Fibroblast of skin of back (primary cell): ENCODE measurements at regions not wholly inside any gene's neighbourhood (a gene's known extent, or its start where the extent isn't known, plus 50 kb on each side); places are given as distances from the start of the nearest gene placed in this dataset.
A peak's percentile ranks its signal among the peaks of the same experiment; 100 is the strongest.
"Not testable (repeated sequence)": the region's sequence is repeated elsewhere in the genome, so short reads cannot be mapped to it uniquely, and the experiment has no call there.

ENCODE experiments used
- DNase-seq: peaks from one replicate; pipeline ENCODE4 v3.0.0-alpha.2; 2013

DNA sequence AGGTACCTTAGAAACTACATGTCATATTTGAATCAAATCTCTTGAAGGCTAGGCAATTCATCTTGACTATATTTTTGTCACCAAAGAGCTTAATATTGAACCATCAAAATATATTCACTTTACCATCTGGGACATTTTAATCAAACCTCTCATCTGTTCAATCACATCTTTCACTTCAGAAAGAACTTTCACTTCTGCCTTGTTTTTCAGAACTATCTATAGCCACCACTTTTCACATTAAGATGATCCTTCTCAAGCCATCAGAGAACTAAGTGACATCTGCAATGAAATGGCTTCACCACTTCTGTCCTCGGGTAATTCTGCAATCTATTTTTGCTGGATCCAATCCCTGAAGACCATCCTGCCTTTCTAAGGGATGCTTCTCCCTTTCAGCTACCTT is 57.8 kb downstream of the OR2B2 start:
- no peak for DNase-seq

DNA sequence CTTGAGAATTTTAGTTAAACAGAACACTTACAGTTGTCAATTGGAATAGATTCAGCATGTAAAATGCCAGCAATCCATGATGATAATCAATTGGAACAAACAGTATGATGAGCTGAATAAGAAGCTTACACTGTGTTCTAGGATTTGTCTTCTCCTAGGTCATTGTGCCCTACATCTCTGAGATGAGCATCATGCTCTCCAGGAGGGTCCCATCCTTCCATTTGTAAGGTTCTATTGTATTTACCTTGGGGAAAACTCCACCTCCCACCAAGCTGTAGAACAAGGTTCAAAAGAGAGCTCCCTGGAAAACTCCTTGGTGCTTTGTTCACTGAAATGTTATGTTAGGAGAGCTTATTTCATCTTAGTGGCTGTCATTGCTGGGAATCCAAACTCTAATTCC is 60.8 kb downstream of the OR2B2 start:
- no peak for DNase-seq

DNA sequence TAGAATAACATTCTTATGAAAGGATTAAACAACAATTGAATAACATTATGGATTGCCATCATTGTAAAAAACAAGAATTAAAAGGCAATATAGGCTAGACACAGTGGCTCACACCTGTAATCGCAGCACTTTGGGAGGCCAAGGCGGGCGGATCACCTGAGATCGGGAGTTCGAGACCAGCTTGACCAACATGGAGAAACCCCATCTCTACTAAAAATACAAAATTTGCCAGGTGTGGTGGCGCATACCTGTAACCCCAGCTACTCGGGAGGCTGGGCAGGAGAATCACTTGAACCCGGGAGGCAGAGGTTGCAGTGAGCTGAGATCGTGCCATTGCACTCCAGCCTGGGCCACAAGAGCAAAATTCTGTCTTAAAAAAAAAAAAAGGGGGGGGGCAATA is 63.2 kb downstream of the OR2B2 start:
- not testable (repeated sequence) for DNase-seq

DNA sequence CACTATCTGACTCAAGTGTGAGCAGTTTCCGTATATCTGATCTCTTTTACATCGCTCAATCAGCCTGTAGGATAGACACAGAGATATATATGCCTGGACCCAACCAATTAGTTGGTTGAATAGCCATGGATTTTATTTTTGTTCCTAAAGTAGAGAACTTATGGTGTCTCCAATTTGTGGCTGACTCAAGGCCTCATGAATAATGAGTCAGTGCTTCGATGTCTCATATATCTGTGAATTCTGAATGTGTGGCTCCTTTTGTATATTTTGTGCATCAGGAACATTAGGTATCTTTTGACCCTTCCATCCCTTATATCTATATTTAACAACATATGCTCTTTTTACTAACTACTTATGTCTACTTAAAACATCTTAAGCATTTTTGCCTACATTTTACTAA is 64.5 kb downstream of the OR2B2 start:
- DNase-seq = peak; percentile 23

DNA sequence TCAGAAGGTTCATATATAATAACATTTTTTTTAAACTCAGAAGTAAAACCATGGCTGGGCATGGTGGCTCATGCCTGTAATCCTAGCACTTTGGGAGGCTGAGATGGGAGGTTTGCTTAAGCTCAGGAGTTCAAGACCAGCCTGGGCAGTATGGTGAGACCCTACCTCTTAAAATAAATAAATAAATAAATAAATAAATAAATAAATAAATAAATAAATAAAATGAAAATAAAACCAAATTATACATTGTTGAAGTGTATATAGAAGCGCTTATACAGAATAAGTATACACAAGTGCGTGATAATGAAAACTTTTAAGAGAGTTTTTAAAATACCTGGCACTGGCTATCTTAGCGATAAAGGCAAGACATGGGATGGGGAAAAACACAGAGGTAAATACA is 71.6 kb downstream of the OR2B2 start:
- no peak for DNase-seq

DNA sequence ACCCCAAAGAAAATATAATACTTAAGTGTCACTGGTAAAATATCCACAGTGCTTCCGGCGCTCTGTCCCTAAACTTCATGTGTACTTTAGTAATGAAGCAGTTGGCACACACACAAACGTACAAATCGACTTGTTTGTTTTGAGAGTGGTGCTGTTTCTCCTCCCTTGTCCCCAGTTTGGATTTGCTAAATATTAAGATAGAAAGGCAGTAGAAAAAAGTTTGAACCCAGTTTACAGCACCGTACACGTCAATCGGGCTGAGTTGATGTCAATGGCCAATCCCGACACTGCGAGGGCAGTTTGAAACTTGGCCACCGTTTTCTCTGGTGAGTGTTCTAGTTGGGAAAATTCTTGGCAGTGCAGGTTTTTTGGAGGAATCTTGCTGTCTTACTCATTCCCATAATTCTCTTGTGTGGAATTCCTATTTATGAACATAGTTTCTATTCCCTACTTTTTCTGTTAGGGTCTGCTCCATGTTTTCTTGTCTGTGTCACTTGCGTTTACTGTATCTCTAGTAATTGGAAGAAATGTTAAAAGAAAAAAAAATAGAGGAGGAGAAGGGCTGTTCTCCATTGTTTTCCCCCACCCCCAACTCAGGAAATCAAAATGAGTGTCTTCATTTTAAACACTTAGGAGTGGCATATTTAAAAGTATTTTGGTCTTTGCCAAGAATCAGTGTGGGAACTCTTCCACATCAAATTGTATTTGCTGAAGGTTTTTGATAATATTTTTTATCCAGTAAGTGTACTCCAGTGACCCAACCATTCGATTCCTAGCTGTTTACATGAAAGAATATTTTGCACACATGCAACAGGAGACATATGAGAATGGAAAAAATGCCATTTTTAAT is 72.3 kb downstream of the OR2B2 start:
- DNase-seq = peak; percentile 94

DNA sequence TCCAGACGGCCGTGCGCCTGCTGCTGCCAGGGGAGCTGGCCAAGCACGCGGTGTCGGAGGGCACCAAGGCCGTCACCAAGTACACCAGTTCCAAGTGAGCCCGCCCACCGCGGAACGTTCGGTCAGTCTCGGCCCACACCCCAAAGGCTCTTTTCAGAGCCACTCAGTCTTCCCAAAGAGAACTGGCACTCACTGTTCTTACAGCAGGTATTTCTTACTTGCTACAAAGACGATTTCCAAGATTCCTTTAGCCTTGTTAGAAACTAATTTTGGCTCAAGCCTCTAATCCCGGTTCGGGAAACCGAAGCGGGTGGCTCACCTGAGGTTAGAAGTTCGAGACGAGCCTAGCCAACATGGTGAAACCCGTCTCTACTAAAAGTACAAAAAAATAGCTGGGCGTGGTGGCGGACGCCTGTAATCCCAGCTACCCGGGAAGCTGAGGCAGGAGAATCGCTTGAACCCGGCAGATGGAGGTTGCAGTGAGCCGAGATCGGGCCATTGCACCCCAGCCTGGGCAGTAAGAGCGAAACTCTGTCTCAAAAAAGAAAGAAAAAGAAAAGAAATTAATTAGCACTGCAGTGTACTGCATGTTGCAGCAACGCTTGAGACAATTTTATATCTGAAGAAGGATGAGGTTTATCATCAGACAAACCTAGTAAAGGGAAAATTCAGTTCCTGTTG is 73.1 kb downstream of the OR2B2 start:
- DNase-seq = peak; percentile 48

DNA sequence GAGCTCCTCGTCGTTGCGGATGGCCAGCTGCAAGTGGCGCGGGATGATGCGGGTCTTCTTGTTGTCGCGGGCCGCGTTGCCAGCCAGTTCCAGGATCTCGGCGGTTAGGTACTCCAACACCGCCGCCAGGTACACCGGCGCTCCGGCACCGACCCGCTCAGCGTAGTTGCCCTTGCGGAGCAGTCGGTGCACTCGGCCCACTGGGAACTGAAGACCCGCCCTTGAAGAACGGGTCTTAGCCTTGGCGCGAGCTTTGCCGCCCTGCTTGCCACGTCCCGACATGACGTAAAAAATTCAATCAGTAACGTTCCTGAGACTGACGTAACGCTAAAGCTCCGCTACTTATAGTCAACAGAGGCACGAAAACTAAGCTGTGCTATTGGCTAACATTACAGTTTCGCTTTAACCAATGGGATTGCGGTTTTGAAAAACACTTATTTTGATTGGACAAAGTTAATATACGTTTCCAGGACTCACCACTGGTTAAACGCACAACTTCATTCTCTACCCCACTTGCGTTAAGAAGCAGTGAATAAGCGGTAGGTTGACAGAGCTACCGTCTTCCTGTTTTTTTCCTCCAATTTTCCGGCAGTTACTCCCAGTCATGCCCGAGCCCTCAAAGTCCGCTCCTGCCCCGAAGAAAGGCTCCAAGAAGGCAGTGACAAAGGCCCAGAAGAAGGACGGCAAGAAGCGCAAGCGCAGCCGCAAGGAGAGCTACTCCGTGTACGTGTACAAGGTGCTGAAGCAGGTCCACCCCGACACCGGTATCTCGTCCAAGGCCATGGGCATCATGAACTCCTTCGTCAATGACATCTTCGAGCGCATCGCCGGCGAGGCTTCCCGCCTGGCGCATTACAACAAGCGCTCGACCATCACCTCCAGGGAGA is 73.9 kb downstream of the OR2B2 start:
- peak; percentile 99 for DNase-seq

DNA sequence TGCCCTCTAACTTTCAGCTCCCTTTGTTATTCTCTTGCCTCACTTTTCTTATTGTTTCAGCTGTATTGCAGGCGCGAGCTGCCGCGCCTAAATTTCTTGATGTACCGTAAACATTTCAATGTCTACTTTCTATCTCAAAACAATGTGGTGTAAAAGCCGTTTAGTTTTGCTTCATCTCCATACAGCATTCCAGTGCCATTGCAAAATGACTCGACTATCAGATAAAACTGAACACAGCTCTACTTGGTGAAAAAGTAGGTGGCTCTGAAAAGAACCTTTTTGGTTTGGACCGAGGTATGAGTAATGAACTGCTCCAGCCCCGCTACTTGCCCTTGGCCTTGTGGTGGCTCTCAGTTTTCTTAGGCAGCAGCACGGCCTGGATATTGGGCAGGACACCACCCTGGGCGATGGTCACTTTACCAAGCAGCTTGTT is 74.6 kb downstream of the OR2B2 start:
- peak; percentile 51 for DNase-seq

DNA sequence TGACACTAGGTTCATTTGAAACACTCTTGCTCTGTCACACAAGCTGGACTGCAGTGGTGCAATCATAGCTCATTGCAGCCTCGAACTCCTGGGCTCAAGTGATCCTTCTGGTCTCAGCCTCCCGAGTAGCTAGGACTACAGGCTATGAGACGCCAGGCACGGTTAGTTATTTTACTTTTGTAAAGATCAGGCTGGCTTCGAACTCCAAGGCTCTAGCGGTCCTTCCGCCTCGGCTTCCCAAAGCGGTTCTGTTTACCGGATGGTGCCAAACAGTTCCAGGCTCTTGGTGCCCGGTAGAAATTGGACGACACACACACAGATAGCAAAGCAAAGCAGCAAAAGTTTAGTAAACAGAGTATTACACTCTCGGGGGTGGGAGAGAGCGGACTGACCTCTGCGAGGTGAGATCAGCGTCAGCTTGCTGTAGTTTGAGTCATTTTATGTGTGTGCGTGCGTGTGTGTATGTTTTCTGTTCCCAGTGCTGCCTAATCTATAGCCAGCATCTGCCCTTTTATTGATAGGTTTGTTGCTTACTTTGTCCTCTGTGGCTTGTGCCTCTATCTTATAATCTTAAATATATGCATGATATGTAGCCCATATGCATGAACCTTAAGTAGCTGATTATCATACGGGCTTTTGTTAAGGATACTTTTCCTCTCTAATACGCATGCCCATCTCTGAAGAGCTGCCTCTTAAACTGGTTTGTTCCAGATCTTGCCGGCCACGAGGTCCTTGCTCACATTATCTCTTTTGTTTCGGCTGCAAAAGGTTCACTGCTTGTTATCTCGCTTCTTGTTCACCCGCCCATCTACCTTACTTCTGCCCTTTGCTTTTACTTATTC is 75.2 kb downstream of the OR2B2 start:
- peak; percentile 86 for DNase-seq

DNA sequence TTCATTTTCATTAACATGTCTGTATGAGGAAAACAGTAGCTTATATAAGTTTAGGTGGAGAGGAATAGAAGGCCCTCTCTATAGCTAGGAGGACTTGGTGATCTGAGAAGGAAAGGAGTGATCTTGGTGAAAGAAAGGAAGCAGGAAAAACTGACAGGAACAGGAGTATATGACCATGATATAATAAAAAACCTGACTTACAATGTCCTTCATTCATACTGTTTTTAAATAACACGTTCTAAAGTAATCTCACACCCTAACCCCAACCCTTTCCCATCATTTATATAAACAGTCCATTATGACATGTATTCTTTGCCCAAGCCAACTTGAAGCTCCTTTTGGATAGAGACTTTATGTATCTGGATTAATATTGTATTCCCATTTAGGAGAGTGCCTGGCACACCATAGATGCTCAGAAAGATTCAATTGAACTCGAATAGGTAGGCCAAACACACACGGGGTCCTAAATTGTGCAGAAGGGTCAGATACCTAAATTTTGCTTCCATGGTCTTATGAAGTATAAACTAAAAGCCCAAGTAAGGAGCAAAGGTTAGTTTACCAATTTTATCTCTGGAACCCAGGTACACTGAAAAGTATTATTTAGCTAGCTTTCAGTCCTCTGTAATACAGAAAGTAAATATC is 75.9 kb downstream of the OR2B2 start:
- no peak for DNase-seq

DNA sequence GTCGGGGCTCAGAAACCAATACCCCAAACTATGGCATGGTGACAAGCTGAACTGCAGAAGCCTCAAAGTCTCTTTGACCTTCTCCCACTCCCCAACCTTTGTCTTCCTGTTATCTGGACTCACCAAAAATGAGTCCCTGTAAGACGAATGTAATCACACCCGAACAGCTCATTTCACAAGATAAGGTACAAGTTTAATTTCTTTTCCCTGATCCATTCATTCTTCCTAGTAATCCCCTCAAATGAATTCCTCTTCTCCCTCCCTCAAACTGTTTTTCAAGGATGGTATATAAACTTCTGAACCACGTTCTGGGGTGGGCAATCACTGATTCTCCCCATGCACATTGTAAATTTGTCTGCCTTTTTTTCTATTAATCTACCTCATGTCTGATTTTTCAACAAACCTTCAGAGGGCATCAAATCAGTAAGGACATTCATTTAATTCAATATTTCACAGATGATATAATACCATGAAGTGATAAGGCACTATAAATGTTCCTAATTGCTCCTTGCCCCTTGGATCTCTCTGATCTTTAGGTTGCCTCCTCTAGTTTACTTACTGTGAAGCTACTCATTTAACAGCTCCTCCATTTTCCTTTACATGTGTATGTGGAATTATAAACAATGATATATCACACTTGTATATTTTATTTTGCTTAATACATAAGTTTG is 77.2 kb downstream of the OR2B2 start:
- no peak for DNase-seq

DNA sequence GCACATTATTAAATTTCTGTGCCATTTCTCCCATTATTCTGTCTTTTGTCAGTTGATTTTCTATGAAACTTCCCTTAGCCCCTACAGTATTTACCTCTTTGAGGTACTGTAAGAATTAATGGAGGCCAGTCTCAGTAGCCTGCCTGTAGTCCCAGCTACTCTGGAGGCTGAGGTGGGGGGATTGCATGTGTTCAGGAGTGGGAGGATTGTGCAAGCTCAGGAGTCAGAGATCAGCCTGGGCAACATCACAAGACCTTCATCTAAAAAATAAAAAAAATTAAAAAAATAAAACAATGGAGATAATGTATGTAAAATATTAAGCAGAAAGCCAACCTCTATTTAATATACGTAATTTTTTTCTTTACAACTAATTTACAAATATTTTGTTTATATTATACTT is 77.8 kb downstream of the OR2B2 start:
- DNase-seq = no peak

DNA sequence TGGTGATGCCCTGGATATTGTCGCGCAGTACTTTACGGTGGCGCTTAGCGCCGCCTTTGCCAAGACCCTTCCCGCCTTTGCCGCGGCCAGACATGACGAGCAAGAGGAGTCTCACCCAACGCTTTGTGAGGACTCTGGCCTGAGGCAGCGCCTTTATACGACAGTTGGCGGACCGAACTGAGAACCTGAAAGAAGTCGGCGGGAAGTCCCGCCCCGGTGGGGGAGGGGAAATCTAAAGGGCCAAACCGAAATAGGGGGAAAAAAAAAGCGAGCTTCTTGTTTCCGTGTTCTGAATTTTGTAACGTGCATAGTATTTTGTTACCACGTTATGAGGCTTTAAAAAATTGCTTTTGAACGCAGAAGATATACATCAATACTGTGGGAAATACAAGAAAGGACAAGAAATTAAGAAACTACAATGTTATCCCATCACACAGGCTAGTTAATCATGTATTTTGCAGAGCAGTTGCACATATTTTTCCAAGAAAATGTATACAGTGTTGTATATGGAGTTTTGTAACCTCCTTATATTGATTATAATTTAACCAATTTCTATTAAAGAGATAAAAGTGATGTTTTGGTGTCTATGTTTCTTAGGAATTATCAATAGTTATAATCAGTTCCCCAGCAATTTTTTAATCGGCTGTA is 80.6 kb downstream of the OR2B2 start:
- DNase-seq = peak; percentile 81

DNA sequence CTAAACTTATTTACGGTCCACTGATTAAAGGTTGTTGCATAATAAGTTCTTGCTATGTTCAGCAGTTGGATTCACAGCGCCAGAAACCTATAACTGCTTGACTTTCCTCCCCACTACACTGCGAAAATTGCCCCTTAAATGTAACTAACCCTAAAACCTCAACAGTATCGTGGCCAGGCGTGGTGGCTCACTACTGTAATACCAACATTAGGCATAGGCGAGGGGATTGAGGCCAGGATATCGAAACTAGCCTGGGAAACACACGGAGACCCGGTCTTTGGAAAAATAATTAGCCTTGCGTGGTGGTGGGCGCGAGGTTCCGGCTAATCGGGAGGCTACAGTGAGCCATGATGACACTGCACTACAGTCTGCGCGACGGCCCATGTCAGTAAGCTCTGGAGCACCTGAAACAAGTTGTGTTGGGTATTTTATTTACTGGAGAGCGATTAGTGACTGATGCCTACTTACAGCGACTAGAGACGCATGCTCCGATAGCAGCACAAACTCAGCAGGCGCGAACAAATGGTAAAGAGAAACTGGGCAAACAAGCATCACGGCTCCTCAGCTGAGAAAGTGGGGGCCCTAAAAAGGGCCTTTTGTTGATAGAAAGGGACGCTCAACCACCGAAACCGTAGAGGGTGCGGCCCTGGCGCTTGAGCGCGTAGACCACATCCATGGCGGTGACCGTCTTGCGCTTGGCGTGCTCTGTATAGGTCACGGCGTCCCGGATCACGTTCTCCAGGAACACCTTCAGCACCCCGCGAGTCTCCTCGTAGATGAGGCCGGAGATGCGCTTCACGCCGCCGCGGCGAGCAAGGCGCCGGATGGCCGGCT is 81.4 kb downstream of the OR2B2 start:
- peak; percentile 39 for DNase-seq

DNA sequence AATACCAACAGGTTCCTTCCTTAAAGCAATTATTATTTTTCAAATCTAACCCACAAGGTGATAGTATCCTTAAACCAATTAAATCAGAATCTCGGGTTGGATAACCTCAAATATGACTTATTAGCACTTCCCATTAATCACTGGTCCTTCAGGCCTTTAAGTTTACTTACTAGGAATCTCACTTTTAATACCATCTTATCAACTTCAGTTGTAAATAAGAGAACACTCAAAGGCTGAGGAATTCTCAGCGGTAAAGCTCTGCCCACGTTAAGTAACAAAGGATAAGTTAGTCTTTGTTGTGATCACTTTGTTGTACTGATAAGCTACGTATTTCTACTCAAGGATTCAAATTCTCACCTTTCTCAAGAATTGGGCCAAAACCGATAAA is 82.0 kb downstream of the OR2B2 start:
- no peak for DNase-seq

DNA sequence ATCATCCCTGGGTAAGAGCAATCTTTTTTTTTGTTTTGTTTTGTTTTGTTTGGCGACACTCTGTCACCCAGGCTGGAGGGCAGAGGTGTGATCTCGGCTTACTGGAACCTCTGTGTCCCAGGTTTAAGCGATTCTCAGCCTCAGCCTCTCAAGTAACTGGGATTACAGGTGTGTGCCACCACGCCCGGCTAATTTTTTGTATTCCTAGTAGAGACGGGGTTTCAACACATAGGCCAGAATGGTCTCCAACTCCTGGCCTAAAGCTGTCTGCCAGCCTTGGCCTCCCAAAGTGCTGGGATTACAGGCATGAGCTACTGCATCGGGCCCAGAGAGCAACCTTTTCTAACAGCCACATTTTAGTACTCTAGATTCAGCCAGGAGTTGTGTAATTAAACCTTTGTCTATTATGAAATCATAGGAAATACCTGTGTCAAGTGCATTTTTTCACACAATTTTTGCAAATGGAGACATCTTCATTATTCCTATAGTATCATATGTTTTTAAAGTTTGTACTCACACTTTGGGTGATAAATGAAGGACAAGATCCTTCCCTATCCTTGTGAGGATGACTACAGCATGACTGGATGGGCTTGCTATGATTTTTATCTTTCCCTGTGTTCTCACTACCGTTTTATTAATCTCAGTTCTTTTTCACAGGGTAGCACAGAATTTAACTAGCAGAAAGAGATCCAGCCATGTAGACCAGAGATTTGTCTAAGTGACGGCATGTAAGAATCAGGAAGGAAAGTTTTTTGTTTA is 82.6 kb downstream of the OR2B2 start:
- no peak for DNase-seq

DNA sequence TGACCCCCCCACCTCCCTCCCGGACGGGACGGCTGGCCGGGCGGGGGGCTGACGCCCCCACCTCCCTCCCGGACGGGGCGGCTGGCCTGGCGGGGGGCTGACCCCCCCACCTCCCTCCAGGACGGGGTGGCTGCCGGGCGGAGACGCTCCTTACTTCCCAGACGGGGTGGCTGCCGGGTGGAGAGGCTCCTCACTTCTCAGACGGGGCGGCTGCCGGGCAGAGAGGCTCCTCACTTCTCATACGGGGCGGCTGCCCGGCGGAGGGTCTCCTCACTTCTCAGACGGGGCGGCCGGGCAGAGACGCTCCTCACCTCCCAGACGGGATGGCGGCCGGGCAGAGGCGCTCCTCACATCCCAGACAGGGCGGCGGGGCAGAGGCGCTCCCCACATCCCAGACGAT is 84.7 kb downstream of the OR2B2 start:
- not testable (repeated sequence) for DNase-seq

DNA sequence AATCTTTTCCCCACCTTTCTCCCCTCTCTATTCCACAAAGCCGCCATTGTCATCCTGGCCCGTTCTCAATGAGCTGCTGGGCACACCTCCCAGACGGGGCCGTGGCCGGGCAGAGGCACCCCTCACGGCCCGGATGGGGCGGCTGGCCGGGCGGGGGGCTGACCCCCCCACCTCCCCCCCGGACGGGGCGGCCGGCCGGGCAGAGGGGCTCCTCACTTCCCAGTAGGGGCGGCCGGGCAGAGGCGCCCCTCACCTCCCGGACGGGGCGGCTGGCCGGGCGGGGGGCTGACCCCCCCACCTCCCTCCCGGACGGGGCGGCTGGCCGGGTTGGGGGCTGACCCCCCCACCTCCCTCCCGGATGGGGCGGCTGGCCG is 85.6 kb downstream of the OR2B2 start:
- not testable (repeated sequence) for DNase-seq
